Naive B cell (primary cell): ENCODE measurements at regions not wholly inside any gene's neighbourhood (a gene's known extent, or its start where the extent isn't known, plus 50 kb on each side); places are given as distances from the start of the nearest gene placed in this dataset.
"Not testable (repeated sequence)": the region's sequence is repeated elsewhere in the genome, so short reads cannot be mapped to it uniquely, and the experiment has no call there.

Source experiments
- ATAC-seq, 2 donors: fragments of 150-1000 bp; cut with Tn5 transposase; 2 replicates each; pipeline ENCODE4 v1.10.0; 2021; ENCODE audit warnings: low read depth in 2 of 2, mild to moderate bottlenecking in 2 of 2, moderate library complexity in 2 of 2
- DNase-seq: peaks from one replicate; pipeline ENCODE4 v3.0.0; 2022
- H3K27ac Mint-ChIP-seq, 6 donors: one replicate each; pipeline ENCODE4 v1.8.0; 2020 to 2022; ENCODE audit warnings: mild to moderate bottlenecking in 6 of 6, mixed read lengths in 6 of 6, moderate library complexity in 5 of 6, inconsistent platforms in 2 of 6
- H3K27me3 Mint-ChIP-seq, 3 donors: one replicate each; pipeline ENCODE4 v1.8.0; 2021 to 2022; ENCODE audit warnings: mixed read lengths in 3 of 3, mild to moderate bottlenecking in 1 of 3
- H3K36me3 Mint-ChIP-seq, 2 donors: one replicate each; pipeline ENCODE4 v1.8.0; 2020 to 2022; ENCODE audit warnings: mixed read lengths in 2 of 2, inconsistent platforms in 1 of 2, mild to moderate bottlenecking in 1 of 2
- H3K4me1 Mint-ChIP-seq, 3 donors: one replicate each; pipeline ENCODE4 v1.8.0; 2020 to 2022; ENCODE audit warnings: mixed read lengths in 3 of 3, inconsistent platforms in 1 of 3, mild to moderate bottlenecking in 1 of 3, moderate library complexity in 1 of 3
- H3K4me3 Mint-ChIP-seq, 8 donors: one replicate each; pipeline ENCODE4 v1.8.0; 2020 to 2022; ENCODE audit warnings: mild to moderate bottlenecking in 8 of 8, mixed read lengths in 8 of 8, moderate library complexity in 8 of 8, inconsistent platforms in 2 of 8
- H3K9me3 Mint-ChIP-seq, 7 donors: one replicate each; pipeline ENCODE4 v1.8.0; 2020 to 2022; ENCODE audit warnings: mixed read lengths in 7 of 7, mild to moderate bottlenecking in 5 of 7, inconsistent platforms in 2 of 7, moderate library complexity in 1 of 7

DNA sequence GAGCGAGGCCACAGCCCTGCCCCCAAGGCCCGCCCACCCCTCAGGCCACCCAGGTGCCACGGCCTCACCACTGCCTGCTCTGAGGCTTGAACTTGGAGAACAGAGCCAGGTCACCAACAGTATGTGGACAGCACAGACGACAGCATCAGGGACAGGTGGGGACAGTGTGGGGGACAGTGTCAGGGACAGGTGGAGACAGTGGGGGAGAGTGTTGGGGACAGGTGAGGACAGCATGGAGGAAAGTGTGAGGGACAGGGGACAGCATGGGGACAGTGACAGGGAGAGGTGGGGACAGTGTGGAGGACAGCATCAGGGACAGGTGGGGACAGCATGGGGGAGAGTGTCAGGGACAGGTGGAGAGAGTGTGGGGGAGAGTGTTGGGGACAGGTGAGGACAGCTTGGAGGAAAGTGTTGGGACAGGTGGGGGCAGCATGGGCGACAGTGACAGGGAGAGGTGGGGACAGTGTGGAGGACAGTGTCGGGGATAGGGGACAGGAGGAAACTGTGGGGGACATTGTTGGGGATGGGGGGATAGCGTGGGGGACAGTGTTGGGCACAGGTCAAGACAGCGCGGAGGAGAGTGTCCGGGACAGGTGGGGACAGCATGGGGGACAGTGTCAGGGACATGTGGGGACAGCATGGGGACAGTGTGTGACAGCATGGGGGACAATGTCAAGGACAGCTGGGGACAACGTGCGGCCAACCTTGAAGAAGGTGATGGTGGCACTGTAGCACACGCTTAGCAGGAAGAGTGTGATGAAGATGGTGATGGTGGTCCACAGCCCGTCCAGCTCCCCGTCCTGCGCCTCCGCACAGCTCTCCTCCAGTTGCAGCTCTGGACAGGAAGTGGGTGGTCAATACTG, 114.9 kb downstream of the TMEM121 start:
- ATAC-seq: no peak
- H3K4me3 Mint-ChIP-seq: no peak overlapping the region
- H3K36me3 Mint-ChIP-seq: peaks cover 0 to 11% of the 10 kb centered on the region in 2 donors
- no peaks in the 10 kb centered on the region for H3K9me3 Mint-ChIP-seq
- H3K27ac Mint-ChIP-seq: peak overlapping the region in 2 of 6 donors; percentile 72 to 79
- H3K4me1 Mint-ChIP-seq: peaks cover 4 to 23% (median 5%) of the 10 kb centered on the region in 3 donors
- DNase-seq: no peak
- H3K27me3 Mint-ChIP-seq: no peaks in the 10 kb centered on the region

DNA sequence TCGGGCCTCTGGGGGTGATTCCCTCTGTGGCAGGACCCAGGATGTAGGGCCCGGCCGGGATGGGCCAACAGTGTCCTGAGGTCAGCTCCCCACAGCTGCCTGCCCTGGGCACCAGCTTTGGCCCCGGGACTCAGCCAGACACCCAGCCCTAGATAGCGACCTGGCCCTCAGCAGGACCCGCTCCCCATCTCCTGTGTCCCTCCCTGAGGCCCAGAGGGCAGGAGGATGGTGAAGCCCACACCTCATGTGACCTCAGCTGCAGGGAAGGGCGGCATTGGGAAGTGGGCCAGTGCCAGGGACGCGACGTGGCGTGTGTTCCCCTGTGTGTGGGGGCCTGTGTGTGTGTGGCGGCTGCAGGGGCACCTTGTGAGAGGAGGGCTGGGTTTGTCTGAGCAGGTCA, 115.6 kb downstream of the TMEM121 start:
- H3K27me3 Mint-ChIP-seq, ATAC-seq, DNase-seq, H3K4me3 Mint-ChIP-seq, H3K9me3 Mint-ChIP-seq: not testable (repeated sequence)
- peak overlapping the region in 1 of 6 donors; percentile 79 for H3K27ac Mint-ChIP-seq
- H3K4me1 Mint-ChIP-seq: peaks cover 11 to 26% (median 12%) of the 10 kb centered on the region in 3 donors
- peaks cover 0 to 17% of the 10 kb centered on the region in 2 donors for H3K36me3 Mint-ChIP-seq

DNA sequence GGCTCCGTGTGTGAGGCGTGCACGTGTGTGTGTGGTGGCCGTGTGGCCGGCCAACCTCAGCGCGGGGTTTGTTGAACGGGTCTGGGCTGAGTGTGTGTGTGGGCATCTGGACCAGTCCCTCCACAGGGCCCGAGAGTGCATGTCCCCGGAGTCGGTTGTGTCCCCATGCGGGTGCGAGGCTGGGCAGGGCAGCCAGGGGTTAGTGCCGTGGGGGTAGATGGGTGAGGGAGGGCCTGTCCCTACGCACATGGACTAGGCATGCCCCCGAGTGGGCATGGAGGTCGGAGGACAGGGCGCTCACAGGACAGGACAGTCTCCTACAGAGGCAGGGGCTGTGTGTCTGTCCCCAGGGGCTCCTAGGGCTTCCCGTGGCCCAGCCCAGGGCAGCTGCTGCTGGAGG, 116.1 kb downstream of the TMEM121 start:
- DNase-seq, H3K27me3 Mint-ChIP-seq, ATAC-seq, H3K27ac Mint-ChIP-seq, H3K4me3 Mint-ChIP-seq, H3K9me3 Mint-ChIP-seq: not testable (repeated sequence)
- peaks cover 16 to 30% (median 17%) of the 10 kb centered on the region in 3 donors for H3K4me1 Mint-ChIP-seq
- H3K36me3 Mint-ChIP-seq: peaks cover 0 to 22% of the 10 kb centered on the region in 2 donors

DNA sequence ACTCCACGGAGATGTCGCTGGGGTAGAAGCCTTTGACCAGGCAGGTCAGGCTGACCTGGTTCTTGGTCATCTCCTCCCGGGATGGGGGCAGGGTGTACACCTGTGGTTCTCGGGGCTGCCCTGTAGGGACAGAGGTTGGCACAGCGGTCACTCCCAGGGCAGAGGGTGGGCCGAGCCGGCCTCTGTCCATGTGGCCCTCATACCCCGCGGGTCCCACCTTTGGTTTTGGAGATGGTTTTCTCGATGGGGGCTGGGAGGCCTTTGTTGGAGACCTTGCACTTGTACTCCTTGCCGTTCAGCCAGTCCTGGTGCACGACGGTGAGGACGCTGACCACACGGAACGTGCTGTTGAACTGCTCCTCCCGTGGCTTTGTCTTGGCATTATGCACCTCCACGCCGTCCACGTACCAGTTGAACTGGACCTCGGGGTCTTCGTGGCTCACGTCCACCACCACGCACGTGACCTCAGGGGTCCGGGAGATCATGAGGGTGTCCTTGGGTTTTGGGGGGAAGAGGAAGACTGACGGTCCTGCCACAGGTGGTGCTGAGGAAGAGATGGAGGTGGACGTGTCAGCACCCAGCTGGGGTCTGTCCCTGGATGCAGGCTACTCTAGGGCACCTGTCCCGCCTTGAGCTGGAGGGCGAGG, 117.1 kb downstream of the TMEM121 start:
- not testable (repeated sequence) for ATAC-seq, DNase-seq, H3K27me3 Mint-ChIP-seq, H3K9me3 Mint-ChIP-seq
- Mint-ChIP-seq H3K4me1 (peaks cover 27 to 41% (median 28%) of the 10 kb centered on the region in 3 donors), H3K27ac (peak overlapping the region in 2 of 6 donors; percentile 46 to 83), H3K36me3 (peaks cover 0 to 32% of the 10 kb centered on the region in 2 donors), H3K4me3 (peak overlapping the region in 3 of 8 donors; percentile 33 to 67 (median 47))

DNA sequence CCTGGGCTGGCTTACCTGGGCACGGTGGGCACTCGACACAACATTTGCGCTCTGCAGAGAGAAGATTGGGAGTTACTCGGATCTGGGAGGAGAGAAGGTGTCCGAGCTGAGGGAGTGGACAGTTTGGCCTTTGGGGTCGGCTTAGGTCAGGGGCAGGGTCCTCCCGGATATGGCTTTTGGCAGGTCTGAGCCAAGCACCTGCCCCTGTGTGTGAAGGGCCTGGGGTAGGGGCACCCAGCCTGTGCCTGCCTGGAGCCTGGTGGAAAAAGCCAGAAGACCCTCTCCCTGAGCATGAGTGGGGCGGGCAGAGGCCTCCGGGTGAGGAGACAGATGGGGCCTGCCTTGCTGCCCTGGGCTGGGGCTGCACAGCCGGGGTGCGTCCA, 117.7 kb downstream of the TMEM121 start:
- peak overlapping the region in 3 of 6 donors; percentile 46 to 83 (median 74) for H3K27ac Mint-ChIP-seq
- H3K4me3 Mint-ChIP-seq: peak overlapping the region in 3 of 8 donors; percentile 33 to 67 (median 47)
- peaks cover 32 to 46% (median 33%) of the 10 kb centered on the region in 3 donors for H3K4me1 Mint-ChIP-seq
- peaks cover 0 to 32% of the 10 kb centered on the region in 2 donors for H3K36me3 Mint-ChIP-seq
- ATAC-seq, H3K9me3 Mint-ChIP-seq, DNase-seq, H3K27me3 Mint-ChIP-seq: not testable (repeated sequence)

DNA sequence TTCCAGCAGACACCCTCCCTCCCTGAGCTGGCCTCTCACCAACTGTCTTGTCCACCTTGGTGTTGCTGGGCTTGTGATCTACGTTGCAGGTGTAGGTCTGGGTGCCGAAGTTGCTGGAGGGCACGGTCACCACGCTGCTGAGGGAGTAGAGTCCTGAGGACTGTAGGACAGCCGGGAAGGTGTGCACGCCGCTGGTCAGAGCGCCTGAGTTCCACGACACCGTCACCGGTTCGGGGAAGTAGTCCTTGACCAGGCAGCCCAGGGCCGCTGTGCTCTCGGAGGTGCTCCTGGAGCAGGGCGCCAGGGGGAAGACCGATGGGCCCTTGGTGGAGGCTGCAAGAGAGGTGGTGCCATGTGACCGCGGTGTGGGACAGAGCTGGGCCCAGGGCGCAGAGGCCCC, 118.1 kb downstream of the TMEM121 start:
- Mint-ChIP-seq H3K4me1 (peaks cover 36 to 50% (median 37%) of the 10 kb centered on the region in 3 donors), H3K27ac (peak overlapping the region in 1 of 6 donors; percentile 46), H3K36me3 (peaks cover 0 to 32% of the 10 kb centered on the region in 2 donors), H3K4me3 (peak overlapping the region in 2 of 8 donors; percentile 20 to 67)
- H3K27me3 Mint-ChIP-seq, H3K9me3 Mint-ChIP-seq, DNase-seq, ATAC-seq: not testable (repeated sequence)

DNA sequence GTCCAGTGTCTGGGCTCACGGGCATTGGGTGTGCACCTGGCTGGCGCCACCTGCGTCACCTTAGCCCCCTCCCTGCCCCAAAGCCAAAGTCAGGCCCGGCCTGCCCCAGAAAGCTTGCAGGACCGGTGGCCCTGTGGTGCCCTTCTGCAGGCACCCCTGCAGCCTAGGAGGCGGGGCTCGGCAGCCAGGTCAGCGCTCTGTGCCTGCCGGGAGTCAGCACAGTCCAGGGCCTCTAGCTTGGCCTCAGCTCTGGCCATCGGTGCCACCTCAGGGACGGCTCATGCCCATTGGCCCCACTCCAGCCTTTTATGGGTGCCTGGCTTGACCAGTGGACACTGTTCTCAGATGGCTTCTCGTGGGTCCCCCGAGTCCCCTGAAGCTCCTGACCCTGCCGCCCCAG, 118.5 kb downstream of the TMEM121 start:
- not testable (repeated sequence) for H3K4me3 Mint-ChIP-seq, H3K9me3 Mint-ChIP-seq

DNA sequence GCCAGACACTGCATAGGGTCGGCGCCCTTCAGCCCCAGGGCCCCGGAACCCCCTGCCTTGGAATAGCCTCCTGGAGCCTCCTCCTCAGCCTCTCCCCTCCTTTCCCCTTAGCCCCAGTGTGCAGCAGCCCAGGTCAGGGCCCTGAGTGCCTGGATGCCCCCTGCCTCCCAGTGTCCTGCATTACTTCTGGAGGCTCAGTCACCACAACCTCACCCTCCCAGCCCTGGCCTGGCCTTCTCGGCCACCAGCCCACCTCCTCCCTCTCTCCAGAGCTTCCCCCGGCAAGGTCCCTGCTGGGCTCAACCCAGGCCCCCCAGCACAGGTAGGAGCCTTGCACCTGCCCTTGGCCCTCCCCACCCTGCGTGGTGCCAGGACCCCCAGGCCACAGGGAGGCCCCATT, 119.0 kb downstream of the TMEM121 start:
- H3K9me3 Mint-ChIP-seq, H3K27me3 Mint-ChIP-seq, H3K27ac Mint-ChIP-seq, DNase-seq, ATAC-seq: not testable (repeated sequence)
- Mint-ChIP-seq H3K4me3 (peak overlapping the region in 1 of 8 donors; percentile 95), H3K4me1 (peaks cover 38 to 51% (median 38%) of the 10 kb centered on the region in 3 donors), H3K36me3 (peaks cover 0 to 32% of the 10 kb centered on the region in 2 donors)

More for the DNA sequence above, 118.5 kb downstream of the TMEM121 start:
- ATAC-seq, DNase-seq, H3K27ac Mint-ChIP-seq, H3K27me3 Mint-ChIP-seq: not testable (repeated sequence)
- H3K4me1 Mint-ChIP-seq: peaks cover 38 to 51% (median 38%) of the 10 kb centered on the region in 3 donors
- H3K36me3 Mint-ChIP-seq: peaks cover 0 to 32% of the 10 kb centered on the region in 2 donors

DNA sequence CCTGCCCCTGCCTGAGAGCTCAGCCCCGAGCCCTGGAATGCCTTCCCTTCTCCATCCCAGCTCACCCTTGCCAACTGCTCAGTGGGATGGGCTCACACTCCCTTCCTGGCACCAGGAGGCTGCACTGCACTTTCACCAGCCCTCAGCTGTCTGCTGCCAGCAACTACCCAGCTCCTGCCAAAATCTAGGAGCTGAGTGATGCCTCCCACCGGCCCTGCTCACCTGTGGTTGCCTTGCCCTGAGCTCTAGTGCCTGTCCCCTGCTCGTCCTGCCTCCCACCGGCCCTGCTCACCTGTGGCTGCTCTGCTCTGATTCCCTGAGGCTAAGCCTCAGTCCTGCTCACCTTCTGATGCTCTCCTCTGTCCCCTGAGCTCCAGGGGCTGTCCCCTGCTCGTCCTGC, 119.8 kb downstream of the TMEM121 start:
- Mint-ChIP-seq H3K9me3 (no peaks in the 10 kb centered on the region), H3K36me3 (peaks cover 0 to 32% of the 10 kb centered on the region in 2 donors), H3K27me3 (peaks cover 0 to 6% (median 0%) of the 10 kb centered on the region in 3 donors), H3K4me1 (peaks cover 38 to 48% (median 38%) of the 10 kb centered on the region in 3 donors), H3K4me3 (peak overlapping the region; percentile 72 to 98 (median 88)), H3K27ac (peak overlapping the region; percentile 15 to 95 (median 84))
- DNase-seq (no peak), ATAC-seq (no peak)

DNA sequence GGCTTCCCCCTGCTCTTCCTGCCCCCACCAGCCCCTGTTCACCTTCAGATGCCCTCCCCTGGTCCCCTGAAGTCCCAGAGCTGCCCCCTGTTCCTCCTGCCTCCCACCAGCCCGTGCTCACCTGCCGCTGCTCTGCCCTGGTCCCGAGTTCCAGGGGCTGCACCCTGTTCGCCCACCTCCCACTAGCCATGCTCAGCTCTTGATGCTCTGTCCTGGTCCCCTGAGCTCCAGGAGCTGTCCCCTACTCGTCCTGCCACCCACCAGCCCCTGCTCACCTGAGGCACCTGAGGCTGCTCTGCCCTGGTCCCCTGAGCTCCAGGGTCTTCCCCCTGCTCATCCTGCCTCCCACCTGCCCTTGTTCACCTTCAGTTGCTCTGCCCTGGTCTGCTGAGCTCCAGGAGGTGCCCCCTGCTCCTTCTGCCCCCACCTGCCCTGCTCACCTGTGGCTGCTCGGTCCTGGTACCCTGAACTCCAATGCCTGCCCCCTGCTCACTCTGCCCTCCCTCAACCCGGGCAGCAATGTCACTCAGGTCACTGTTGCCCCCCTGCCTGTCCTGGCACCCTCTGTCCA, 120.4 kb downstream of the TMEM121 start:
- not testable (repeated sequence) for H3K9me3 Mint-ChIP-seq, DNase-seq, H3K27me3 Mint-ChIP-seq, ATAC-seq
- Mint-ChIP-seq H3K27ac (peak overlapping the region; percentile 68 to 95 (median 84)), H3K4me3 (peak overlapping the region; percentile 72 to 98 (median 88)), H3K4me1 (peaks cover 42 to 45% (median 42%) of the 10 kb centered on the region in 3 donors), H3K36me3 (peaks cover 0 to 32% of the 10 kb centered on the region in 2 donors)

DNA sequence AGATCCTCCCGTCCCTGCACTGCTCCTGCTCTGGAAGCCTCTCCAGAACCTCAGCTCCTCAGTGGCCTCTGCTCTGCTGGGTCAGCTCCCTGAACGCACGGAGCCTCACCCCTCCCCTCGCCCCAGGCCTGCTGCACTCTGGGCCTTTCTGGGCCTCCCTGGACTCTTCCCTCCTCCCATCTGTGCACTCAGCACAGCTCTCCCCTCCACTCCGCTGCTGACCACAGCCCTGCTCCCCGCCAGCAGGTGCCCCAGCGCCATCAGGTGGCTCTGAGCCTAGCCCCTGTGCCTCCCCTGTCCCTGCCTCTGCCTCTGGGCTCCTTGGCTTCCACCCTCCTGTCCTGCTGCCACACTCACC, 121.0 kb downstream of the TMEM121 start:
- not testable (repeated sequence) for H3K27me3 Mint-ChIP-seq, H3K9me3 Mint-ChIP-seq, ATAC-seq, DNase-seq
- Mint-ChIP-seq H3K4me1 (peaks cover 42 to 46% (median 43%) of the 10 kb centered on the region in 3 donors), H3K36me3 (peaks cover 0 to 32% of the 10 kb centered on the region in 2 donors), H3K27ac (peak overlapping the region in 3 of 6 donors; percentile 83 to 95 (median 84)), H3K4me3 (peak overlapping the region; percentile 72 to 98 (median 92))

DNA sequence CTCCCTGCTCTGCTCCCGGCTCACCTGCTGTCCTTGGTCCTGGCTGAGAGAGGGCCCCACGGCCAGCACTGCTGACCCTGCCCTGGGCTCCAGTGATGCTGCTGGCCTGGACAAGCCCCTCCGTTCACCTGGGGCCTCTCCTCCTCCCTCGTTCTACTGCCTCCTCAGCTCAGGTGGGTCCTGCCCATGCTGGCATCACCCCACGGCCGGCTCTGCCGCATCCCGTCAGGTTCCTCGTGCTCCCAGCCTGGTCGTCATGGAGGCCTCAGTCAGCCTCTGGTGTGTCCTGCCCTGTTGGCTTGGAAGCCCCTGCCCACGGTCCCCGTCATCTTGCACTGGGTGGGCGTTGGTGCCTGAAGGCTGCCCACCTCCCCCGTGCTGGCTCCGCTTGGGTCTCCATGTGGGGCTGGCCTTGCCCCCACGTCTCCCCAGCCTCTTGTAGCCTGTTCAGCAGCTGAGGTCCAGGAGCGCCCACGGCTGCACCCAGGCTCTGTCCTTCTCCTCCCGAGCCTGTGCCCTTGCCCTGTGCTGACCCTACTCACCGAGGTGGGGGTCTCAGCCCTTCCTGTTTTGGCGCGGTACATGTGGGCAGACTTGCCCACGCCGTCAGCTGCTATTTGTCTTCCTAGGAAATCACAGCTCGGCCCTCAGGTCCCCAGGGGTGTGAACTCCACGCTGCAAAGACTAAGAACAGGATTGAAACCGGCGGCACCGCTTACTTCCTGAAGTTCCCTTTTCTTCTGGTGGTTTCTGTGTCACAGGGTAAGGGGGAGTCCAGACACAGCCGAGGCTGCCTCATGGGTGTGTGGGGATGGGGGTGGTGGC, 121.6 kb downstream of the TMEM121 start:
- peaks cover 42 to 46% (median 43%) of the 10 kb centered on the region in 3 donors for H3K4me1 Mint-ChIP-seq
- ATAC-seq (peak; percentile 92 to 94), DNase-seq (peak; percentile 61)
- H3K27ac Mint-ChIP-seq: peak overlapping the region; percentile 88 to 98 (median 95)
- H3K27me3 Mint-ChIP-seq: peaks cover 0 to 6% (median 0%) of the 10 kb centered on the region in 3 donors
- H3K9me3 Mint-ChIP-seq: no peaks in the 10 kb centered on the region
- peaks cover 0 to 32% of the 10 kb centered on the region in 2 donors for H3K36me3 Mint-ChIP-seq
- H3K4me3 Mint-ChIP-seq: peak overlapping the region; percentile 65 to 98 (median 92)
